ELR (cell line): ENCODE measurements at regions not wholly inside any gene's neighbourhood (a gene's known extent, or its start where the extent isn't known, plus 50 kb on each side); places are given as distances from the start of the nearest gene placed in this dataset.

ENCODE experiments used
- DNase-seq: peaks from one replicate; pipeline ENCODE4 v3.0.0-alpha.2; 2015; ENCODE audit warnings: low read depth

DNA sequence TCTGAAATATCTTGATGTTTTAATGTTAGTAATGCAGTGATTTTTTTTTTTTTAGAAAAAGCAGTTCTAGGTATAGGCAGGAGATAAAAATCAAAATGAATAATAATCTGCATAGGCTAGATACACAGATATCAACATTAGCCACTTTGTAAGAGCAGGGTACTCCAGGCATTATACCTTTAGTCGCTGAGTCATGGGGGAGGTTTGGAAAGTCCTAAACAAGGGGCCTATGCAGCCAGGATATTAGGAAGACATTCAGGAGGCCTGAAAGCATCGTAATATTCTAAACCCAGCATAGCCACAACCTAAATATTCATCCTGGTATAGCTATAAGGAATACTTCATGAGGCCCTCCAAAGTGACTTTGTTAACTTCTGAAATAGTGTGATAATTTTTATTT, 258.1 kb upstream of the NECTIN3 start:
- DNase-seq, result peak; percentile 58

DNA sequence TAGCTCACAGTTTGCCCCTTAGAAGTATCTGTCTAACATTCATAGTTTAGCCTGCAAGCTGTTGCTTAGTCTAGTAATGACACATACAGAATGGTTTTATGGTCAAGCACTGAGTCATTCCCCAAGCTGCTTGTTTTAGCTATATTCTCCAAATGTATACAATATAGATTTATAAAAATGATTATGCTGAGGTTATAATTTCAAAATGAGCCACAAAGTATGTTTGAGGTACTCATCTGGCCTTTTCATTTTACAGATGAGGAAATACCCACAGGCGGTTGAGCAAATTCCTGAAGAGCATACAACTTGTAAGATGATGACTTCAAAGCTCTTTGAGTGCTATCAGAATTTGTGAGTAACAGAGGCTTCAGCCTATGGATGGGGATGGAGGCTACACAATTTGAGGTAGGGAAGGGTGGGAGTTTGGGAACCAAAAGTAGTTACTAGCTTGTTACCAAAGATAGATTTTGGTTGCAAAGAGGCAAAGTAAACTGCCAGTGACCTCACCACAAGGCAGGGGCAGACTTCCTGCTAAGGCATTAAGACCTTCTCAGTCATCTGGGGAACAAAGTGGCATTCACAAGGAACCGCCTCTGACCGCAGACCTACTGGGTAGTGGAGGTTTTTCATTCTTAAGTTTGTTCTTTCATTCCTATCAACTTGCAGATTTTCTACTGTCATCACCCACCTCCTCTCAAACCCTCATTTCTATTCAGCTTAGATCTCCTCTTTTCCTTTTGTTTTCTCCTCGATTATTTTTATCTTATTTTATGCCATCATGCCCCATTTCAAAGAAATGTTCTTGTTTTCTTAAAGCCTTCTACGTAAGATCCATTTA, 257.2 kb upstream of the NECTIN3 start:
- peak; percentile 97 for DNase-seq

DNA sequence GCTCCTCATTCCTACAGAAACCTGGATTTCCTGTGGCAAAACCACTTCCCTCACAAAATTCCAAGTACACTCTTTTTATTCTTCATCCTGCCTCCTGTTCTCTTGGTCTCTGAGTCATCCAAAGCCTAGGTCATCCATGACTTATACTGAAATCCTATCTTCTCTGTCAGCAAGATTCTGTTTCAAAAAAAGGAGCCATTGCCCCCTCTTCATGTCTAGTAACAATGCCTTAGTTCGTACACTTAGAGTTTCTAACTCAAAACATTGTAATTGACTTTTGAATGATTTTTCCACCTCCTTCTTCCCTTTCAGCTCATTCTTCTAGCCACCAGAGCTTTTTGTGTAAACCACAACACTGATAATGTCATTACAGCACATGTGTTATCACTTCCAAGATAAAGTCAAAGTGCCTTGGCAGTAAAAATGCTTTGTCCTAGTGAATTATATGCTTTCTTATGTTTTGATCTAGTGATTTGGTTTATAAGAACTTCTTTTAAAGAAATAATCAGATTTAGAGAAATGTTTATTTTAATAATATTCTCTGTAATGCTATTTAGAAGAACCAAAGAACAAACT, 256.5 kb upstream of the NECTIN3 start:
- peak; percentile 96 for DNase-seq

DNA sequence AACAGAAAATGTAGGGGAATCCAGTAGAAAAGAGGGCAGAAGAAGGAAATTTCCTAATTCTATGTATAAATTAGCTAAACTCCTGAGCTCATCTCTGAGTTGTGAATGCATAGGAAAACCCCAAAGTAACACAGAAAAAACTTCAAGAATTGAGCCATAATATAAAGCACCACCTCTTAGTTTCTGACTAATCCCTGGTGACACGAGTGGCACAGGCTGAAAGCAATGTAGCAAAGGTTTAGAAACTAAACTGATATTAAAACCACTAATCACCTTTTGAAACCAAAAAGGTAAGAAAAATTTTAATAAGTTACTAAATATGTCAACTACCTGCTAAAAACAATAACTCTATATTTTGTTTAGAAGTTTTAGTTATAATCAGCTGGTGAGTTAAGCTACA, 255.6 kb upstream of the NECTIN3 start:
- peak; percentile 40 for DNase-seq

DNA sequence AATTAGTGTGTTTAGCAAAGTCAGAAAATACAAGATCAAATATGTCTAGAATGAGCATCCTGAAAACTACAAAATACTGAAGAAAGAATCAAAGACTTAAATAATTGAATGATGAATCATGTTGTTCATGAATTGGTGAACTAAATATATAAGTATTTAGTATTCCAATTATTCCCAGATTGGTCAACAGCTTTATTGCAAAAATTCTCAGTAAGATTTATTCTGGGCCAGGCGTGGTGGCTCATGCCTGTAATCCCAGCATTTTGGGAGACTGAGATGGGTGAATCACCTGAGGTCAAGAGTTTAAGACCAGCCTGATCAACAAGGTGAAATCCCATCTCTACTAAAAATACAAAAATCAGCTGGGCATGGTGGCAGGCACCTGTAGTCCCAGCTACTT, 250.0 kb upstream of the NECTIN3 start:
- peak; percentile 71 for DNase-seq

DNA sequence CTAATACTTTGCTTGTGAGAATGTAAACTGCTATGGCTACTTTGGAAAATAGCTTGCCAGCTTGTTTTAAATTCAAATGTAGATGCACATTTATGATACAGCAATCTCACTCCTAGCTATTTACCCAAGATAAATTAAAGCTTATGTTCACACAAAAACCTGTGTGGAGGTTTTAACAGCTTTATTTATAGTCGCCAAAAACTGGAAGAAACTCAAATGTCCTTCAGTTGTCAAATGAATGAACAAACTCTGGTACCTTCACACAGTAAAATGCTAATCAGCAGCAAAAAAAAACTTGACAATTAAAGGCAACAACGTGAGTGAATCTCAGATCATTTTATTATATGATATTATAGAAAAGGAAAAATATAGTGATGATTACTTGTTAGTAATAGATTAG, 248.6 kb upstream of the NECTIN3 start:
- DNase-seq, result no peak

DNA sequence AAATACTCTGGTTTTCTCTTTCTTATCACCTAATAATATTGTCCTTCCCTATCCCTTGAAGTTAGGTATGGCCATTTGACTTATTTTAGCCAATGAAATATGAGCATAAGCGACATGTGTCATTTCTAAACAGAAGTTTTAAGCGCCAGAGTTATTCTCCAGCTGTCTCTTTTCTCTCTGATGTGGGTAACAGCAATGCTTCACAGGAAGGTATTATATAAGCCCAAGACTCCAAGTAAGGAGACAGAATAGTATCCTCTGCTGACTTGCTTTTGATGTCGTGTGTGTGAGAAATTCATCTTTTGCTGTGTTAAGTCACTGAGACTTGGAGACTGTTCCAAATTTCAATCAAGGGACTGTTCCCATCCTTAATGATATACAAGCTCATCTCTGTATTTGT, 224.6 kb upstream of the NECTIN3 start:
- no peak for DNase-seq

DNA sequence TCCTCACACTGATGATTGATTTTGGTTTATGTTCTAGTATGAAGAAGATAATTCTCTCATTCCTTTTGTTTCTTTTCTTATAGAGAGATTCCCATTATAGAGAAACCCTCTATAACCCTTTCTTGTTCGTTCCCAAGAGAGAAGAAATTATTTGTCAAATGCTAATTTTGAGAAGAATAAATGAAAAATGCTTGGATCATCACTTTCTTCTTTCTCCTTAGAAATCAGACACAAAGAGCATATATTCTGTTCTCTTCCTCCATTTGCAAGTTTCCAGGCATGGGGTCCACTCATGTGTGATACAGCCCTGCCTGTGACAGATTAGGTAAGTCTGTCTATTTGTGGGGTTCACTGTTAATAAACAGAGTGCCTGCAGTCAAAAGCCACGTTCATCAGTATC, 222.6 kb upstream of the NECTIN3 start:
- DNase-seq, result no peak

DNA sequence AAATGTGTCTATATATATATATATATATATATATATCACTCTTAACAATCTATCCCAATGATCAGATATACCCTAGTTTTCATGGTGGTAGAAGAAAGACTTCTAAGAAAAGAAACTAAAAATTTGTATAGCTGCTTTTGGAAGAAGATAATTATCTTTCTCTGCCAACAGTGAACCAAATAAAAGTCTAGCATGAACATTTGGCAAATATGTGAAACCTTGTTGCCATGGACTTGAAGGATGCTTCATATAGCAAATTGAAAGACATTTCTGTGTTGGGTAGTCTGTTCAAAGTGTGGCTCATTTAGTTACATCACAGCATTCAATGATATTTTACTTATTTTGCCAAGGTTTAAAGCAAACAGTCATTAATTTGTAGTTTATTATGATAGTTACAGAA, 219.9 kb upstream of the NECTIN3 start:
- DNase-seq, result no peak

DNA sequence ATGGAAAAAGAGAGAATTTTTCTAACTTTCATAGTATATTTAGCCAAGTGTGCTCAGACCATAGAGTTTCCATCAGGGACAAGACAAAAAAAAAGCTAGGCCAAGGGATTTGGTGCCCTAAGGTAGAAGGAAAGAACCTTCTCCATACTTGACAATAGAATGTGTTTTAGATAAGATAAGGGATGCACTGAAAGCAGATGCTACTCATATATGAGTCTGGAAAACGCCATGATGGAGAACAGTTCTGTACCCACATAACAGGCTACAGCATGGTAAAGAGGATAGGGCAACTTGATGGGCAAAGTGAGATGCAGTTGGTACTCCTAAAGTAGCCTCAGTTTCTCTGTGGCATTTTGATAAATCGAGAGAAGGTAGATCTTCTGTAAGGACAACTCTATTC, 216.4 kb upstream of the NECTIN3 start:
- DNase-seq, result no peak

DNA sequence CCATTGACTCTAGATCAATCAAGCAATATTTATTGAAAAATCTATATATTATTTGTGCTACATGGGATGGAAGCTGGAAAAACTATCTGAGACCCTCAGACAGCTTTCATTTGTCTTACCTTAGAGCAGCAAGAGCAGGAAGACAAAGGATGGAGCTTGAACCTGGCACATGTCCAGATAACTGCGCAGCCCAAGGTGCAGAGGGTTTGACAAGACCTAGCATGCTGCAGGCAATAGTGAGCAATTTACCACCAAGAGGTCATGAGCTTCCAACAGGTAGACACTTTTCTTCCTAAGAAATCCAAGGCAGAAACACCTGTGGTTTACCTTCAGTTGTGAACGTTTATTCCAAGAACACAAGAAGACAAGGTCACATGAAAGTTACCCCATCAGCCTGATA, 214.7 kb upstream of the NECTIN3 start:
- no peak for DNase-seq

DNA sequence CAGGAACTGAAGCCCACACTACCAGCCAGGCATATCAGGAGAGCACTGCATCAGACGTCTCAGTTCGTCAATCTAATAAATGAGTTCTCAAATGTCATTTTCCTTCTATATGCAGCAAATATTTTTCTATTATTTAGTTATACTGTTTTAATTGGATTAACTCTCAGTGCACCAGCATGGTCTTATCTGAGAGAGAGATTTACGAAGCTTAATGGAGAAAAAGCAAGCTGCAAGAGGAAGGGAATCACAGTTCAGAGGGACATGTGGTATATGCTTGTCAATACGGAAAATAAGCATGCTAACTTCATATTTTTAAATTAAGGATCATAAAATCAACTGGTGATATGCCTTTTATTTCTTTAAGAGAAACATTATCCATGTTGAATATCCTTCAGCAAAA, 213.1 kb upstream of the NECTIN3 start:
- DNase-seq, result no peak

DNA sequence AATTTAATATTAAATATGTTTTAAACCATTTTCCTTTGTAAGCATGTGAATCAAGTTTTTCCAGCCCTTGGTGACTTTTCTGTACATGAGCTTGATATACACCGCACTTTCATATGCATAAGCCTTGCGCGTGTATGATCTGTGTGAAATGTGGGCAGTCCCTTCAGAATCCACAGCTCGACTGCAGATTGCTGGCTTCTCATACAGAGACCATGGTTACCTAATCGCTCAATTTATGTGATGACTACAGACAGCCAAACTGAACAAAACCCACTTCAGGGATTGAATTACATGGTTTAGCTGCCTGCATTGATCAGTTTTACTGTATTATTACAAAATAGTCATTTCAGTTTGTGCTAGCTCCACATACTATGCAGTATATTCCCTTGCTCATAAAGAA, 212.3 kb upstream of the NECTIN3 start:
- no peak for DNase-seq

DNA sequence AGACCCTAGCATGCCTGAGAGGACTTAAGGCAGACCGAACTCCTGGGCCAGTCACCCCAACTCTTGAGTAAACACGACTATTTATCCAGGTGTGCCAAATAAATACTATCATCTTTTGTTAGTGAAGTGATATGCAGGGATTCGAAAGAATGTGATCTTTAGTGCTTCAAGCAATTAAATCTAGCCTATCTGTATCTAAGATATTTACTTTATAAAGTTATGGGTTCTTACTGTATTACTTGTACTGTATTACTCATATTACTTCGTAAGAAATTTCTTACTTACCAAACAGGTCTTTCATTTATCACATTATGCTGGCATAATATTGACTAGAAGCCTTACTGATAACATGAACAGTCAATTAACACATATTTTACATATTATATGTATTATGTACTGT, 211.6 kb upstream of the NECTIN3 start:
- no peak for DNase-seq

DNA sequence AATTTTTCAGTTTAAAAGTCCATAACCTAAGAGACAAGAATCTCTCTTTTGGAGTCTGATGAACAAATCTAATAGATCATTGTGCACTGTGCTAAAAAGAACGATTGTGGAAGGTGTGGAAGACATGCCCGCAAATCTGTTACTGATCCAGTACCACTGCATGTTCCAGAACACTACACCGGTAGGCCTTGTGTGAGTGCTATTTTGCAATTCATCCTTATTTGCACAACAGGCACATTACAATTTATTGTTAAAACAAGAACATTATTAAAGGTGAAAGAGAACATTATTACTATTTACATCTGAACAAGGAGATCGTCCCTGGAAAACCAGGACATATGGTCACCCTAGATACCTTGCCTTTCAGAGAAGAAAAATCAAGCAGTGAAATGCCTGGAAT, 205.7 kb upstream of the NECTIN3 start:
- DNase-seq, result no peak

DNA sequence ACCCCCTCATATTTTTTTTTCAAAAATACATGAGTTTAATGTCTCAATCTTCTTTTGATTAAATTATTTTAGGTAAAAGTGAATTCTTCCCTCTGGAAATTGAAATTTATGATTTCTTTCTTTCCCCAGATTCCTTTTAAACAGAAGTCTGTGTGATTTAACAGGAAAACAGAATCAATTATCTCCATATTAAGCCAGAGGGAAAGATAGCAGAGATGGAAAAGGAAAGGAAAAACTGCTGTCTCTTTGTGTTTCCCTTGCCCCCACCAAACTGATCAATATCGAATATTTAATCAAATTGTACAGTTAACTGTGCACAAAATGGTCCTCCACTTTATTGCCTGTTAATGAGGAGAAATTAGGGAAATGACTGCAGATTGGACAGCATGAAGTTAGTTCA, 203.5 kb upstream of the NECTIN3 start:
- no peak for DNase-seq

DNA sequence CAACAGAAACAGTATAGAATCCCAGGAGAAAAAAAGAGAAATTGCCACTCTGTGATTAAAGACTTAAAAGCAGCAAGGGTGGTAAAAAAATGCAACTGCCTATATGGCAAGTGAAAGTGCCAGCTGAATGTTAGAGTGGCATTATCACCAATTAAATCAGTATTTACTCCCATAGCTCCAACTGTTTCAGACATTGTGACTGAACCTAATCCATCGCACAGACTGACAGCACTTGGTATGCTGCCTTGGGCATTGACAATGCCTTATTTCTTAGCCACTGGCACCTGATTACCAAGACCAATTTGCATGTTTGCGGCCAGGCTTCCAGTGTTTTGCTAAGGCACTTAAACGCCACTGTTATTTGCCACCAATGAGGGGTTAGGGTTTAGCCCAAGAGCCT, 201.9 kb upstream of the NECTIN3 start:
- DNase-seq, result no peak

DNA sequence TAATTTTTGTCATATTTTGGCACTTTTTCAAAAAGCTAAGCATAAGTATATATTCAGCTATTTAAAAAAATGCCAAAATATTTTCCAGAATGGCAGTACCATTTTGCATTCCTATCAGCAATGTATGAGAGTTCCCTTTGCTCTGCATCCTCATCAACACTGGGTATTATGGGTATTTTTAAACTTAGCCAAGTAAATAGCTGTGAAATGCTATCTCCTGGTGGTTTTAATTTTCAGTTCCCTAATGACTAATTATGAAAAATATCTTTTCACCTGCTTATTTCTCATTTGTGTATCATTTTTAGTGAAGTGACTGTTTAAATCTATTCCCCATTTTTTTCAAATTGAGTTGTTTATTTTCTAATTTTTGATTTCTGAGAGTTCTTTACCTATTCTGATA, 199.7 kb upstream of the NECTIN3 start:
- no peak for DNase-seq

DNA sequence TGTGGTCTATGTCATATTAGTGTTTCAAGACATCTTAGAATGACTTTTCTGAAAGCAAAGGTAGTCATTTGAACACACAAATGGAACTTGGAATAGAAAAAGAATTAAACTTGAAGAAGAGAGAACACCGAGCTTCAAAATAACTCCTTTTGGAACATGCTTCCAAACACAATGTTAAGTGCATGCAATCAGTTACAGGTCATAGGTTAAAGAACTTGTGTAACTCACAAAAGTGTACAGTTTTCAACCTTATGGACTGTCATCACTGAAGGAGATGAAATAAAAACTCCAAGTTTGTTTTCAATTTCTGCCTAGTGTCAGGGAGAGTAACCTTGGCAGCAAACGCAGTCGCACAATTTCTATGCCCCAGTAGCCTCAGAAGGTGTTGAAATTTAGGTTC, 192.9 kb upstream of the NECTIN3 start:
- no peak for DNase-seq

DNA sequence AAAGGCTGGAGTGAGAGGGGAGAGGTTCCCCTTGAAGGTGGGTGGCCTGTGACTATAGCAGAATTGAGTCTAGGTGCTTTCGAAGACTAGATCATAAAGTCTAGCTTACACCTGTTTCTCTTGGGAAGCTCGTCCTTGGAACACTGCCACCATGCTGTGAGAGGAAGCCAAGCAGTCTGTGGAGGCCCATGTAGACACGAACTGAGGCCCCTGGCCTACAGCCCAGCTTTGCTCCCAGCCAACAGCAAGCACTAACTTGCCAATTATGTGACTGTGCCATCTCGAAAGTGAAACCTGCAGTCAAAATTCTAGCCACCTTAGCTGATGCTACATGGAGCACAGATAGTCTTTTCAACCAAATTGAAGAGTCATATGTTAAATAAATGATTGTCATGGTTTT, 190.5 kb upstream of the NECTIN3 start:
- peak; percentile 32 for DNase-seq

DNA sequence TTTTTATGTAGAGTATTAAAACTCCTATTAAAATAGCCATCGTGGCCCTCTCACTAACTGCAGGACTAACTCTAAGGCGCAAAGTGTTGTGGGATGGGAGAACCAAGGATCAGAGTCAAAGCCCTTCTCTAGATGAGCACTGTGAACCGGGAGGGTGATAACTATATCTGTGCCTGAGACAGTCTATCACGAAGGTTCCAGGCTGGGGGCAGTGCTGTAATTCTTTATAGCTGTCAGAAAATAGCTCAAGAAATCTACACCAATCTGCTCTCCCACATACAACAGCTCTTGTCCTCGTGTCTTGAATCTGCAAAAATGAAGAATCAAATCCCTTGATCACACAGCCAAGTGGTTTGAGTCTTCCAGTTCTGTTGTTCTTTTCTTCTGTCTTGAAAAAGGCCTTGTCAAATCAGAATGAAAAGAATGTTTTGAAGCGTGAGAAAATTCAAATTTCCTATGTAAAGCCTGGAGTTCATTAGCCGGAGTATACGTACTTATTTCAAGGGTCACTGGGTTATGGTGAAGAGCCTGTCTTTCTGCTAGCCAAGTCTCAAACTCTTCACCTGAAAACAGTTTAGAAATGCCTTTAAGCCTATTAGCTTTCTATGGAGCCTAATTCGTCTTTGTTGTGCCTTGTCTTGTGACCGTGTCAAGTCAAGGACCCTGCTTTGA, 185.3 kb upstream of the NECTIN3 start:
- DNase-seq, result no peak

DNA sequence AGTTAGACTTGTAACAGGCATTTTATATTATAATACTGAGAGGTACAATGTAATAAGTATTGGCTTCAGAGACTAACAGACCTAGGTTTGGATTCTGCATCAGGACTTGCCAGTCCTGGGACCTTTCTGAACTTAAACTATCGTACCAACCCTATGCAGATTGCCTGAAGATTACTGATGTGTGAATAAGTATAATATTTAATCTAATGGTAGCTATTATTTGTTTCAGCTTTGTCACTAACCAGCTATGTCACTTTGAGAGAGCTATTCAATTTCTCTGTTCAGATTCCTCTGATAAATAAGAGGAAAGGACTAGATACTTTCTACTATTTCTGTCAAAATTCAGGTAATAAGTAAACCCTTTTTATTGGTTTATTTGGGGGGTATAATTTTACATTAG, 184.4 kb upstream of the NECTIN3 start:
- no peak for DNase-seq

DNA sequence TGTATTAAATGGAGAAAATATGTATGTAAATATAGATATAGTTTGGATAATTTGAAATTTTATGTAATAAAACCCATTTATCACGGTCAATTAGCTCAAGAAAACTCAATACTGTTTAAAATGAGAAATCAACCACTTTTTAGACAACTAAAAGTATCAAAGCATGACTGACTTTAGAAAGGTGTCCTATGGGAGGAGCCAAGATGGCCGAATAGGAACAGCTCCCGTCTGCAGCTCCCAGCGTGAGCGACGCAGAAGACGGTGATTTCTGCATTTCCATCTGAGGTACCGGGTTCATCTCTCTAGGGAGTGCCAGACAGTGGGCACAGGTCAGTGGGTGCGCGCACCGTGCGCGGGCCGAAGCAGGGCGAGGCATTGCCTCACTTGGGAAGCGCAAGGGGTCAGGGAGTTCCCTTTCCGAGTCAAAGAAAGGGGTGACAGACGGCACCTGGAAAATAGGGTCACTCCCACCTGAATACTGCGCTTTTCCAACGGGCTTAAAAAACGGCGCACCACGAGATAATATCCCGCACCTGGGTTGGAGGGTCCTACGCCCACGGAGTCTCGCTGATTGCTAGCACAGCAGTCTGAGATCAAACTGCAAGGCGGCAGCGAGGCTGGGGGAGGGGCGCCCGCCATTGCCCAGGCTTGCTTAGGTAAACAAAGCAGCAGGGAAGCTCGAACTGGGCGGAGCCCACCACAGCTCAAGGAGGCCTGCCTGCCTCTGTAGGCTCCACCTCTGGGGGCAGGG, 182.8 kb upstream of the NECTIN3 start:
- peak; percentile 13 for DNase-seq
